H9 (cell line): ENCODE measurements at regions not wholly inside any gene's neighbourhood (a gene's known extent, or its start where the extent isn't known, plus 50 kb on each side); places are given as distances from the start of the nearest gene placed in this dataset.

Experiments
- DNase-seq: peaks from one replicate; pipeline ENCODE4 v3.0.0-alpha.2; 2017
- H2AFZ ChIP-seq: one replicate; pipeline ENCODE4 v1.6.1; 2013; ENCODE audit warnings: mild to moderate bottlenecking, low read length, control low read depth, moderate library complexity
- H2AK5ac ChIP-seq: 2 replicates; pipeline ENCODE4 v1.6.1; 2013; ENCODE audit warnings: low read length, control low read depth, mixed read lengths; ENCODE audit not compliant: insufficient read length
- H2BK120ac ChIP-seq: one replicate; pipeline ENCODE4 v1.6.1; 2013; ENCODE audit warnings: low read depth, mild to moderate bottlenecking, low read length, control low read depth, inconsistent platforms; ENCODE audit not compliant: poor library complexity, severe bottlenecking
- H2BK12ac ChIP-seq: 2 replicates; pipeline ENCODE4 v1.6.1; 2013; ENCODE audit warnings: low read length, control low read depth, mixed read lengths, low read depth; ENCODE audit not compliant: insufficient read length
- H2BK15ac ChIP-seq: 2 replicates; pipeline ENCODE4 v1.6.1; 2013; ENCODE audit warnings: low read depth, low read length, control low read depth
- H2BK20ac ChIP-seq: one replicate; pipeline ENCODE4 v1.6.1; 2013; ENCODE audit warnings: low read depth, mild to moderate bottlenecking, low read length, control low read depth, inconsistent platforms; ENCODE audit not compliant: poor library complexity, severe bottlenecking
- H2BK5ac ChIP-seq: 2 replicates; pipeline ENCODE4 v1.6.1; 2013; ENCODE audit warnings: low read length, control low read depth, mixed read lengths; ENCODE audit not compliant: insufficient read length
- H3K14ac ChIP-seq: 2 replicates; pipeline ENCODE4 v1.6.1; 2013; ENCODE audit warnings: low read length, control low read depth; ENCODE audit not compliant: insufficient read depth
- H3K18ac ChIP-seq: 2 replicates; pipeline ENCODE4 v1.6.1; 2013; ENCODE audit warnings: low read depth, mild to moderate bottlenecking, mixed read lengths, low read length, control low read depth; ENCODE audit not compliant: insufficient read length
- H3K23ac ChIP-seq: 2 replicates; pipeline ENCODE4 v1.6.1; 2013; ENCODE audit warnings: low read length, control low read depth, mixed read lengths, low read depth; ENCODE audit not compliant: insufficient read length
- H3K23me2 ChIP-seq: 2 replicates; pipeline ENCODE4 v1.6.1; 2013; ENCODE audit warnings: low read depth, mild to moderate bottlenecking, mixed read lengths, low read length, control low read depth; ENCODE audit not compliant: insufficient read length, poor library complexity, severe bottlenecking
- H3K27ac ChIP-seq: 2 replicates; pipeline ENCODE4 v1.5.1; 2013; ENCODE audit warnings: low read length, control low read depth, mixed read lengths, low read depth; ENCODE audit not compliant: insufficient read length
- H3K27me3 ChIP-seq: 2 replicates; pipeline ENCODE4 v1.6.1; 2013; ENCODE audit warnings: low read length, control low read depth, inconsistent platforms; ENCODE audit not compliant: insufficient read depth
- H3K4ac ChIP-seq: 2 replicates; pipeline ENCODE4 v1.6.1; 2013; ENCODE audit warnings: low read depth, mild to moderate bottlenecking, control low read depth, inconsistent platforms, low read length, moderate library complexity
- H3K4me1 ChIP-seq: 2 replicates; pipeline ENCODE4 v1.6.1; 2013; ENCODE audit warnings: low read length, control low read depth, inconsistent platforms; ENCODE audit not compliant: insufficient read depth
- H3K4me2 ChIP-seq: 2 replicates; pipeline ENCODE4 v1.6.1; 2013; ENCODE audit warnings: low read length, control low read depth, mixed read lengths; ENCODE audit not compliant: insufficient read length, insufficient read depth
- H3K56ac ChIP-seq: 2 replicates; pipeline ENCODE4 v1.6.1; 2013; ENCODE audit warnings: low read depth, mild to moderate bottlenecking, mixed read lengths, low read length, control low read depth; ENCODE audit not compliant: insufficient read length
- H3K79me1 ChIP-seq: 2 replicates; pipeline ENCODE4 v1.6.1; 2013; ENCODE audit warnings: low read depth, mild to moderate bottlenecking, moderate library complexity, low read length, control low read depth, inconsistent platforms; ENCODE audit not compliant: insufficient read depth, poor library complexity, severe bottlenecking
- H3K79me2 ChIP-seq: 2 replicates; pipeline ENCODE4 v1.6.1; 2013; ENCODE audit warnings: low read length, control low read depth, inconsistent platforms; ENCODE audit not compliant: insufficient read depth
- H3K9ac ChIP-seq: 2 replicates; pipeline ENCODE4 v1.6.1; 2013; ENCODE audit warnings: low read length, control low read depth, mixed read lengths; ENCODE audit not compliant: insufficient read length; ENCODE audit errors: extremely low read depth
- H3K9me3 ChIP-seq: one replicate; pipeline ENCODE4 v1.6.1; 2013; ENCODE audit warnings: low read depth, low read length, inconsistent platforms; ENCODE audit not compliant: control insufficient read depth
- H3T11ph ChIP-seq: one replicate; pipeline ENCODE4 v1.6.1; 2013; ENCODE audit warnings: mild to moderate bottlenecking, low read length, control low read depth, inconsistent platforms
- H4K20me1 ChIP-seq: one replicate; pipeline ENCODE4 v1.6.1; 2013; ENCODE audit not compliant: control insufficient read depth, insufficient read length, insufficient read depth
- H4K5ac ChIP-seq: 2 replicates; pipeline ENCODE4 v1.6.1; 2013; ENCODE audit warnings: low read depth, mild to moderate bottlenecking, mixed read lengths, low read length, control low read depth; ENCODE audit not compliant: insufficient read length
- H4K8ac ChIP-seq: replicated peaks from 2 replicates; pipeline ENCODE4 v1.6.1; 2013; ENCODE audit warnings: low read length, control low read depth, mixed read lengths, low read depth; ENCODE audit not compliant: insufficient read length
- H4K91ac ChIP-seq: 2 replicates; pipeline ENCODE4 v1.6.1; 2013; ENCODE audit warnings: low read depth, mild to moderate bottlenecking, moderate library complexity, mixed read lengths, low read length, control low read depth; ENCODE audit not compliant: insufficient read length
- H3K27ac Mint-ChIP-seq, 3 experiments: 2 replicates in 2 of 3; 3 replicates in 1 of 3; pipeline ENCODE4 v1.8.0; 2020 to 2021; ENCODE audit warnings: mixed read lengths in 3 of 3, mild to moderate bottlenecking in 1 of 3, moderate library complexity in 1 of 3
- H3K27me3 Mint-ChIP-seq: 2 replicates; pipeline ENCODE4 v1.8.0; 2021; ENCODE audit warnings: low read depth, mild to moderate bottlenecking, moderate library complexity, mixed read lengths
- H3K36me3 Mint-ChIP-seq, 3 experiments: 2 replicates in 2 of 3; 3 replicates in 1 of 3; pipeline ENCODE4 v1.8.0; 2020 to 2021; ENCODE audit warnings: low read depth in 3 of 3, mixed read lengths in 3 of 3; ENCODE audit not compliant: insufficient read depth in 1 of 3
- H3K4me1 Mint-ChIP-seq, 2 experiments: 2 replicates each; pipeline ENCODE4 v1.8.0; 2020; ENCODE audit warnings: mixed read lengths in 2 of 2
- H3K4me3 Mint-ChIP-seq, 2 experiments: 2 replicates in 1 of 2; 3 replicates in 1 of 2; pipeline ENCODE4 v1.8.0; 2020 to 2021; ENCODE audit warnings: mild to moderate bottlenecking in 2 of 2, mixed read lengths in 2 of 2, moderate library complexity in 1 of 2
- H3K9me3 Mint-ChIP-seq, 2 experiments: 2 replicates in 1 of 2; 3 replicates in 1 of 2; pipeline ENCODE4 v1.8.0; 2020; ENCODE audit warnings: mild to moderate bottlenecking in 2 of 2, mixed read lengths in 2 of 2, moderate library complexity in 1 of 2
- WGBS: extraction: QIAGEN DNeasy Blood & Tissue Kit; methylation state at CpG from one replicate; pipeline ENCODE4 v1.1.7; 2013; ENCODE audit warnings: missing lambda C conversion rate, low lambda C conversion rate, mixed read lengths; ENCODE audit not compliant: insufficient read length; ENCODE audit errors: extremely low coverage; 5-methylcytosine and 5-hydroxymethylcytosine counted together
- TF ChIP-seq, protein P1 (sequence below): fragments of 200-600 bp; sonication (generic); conservative IDR thresholded peaks from 3 replicates; pipeline ENCODE4 v1.8.0; 2021; ENCODE audit warnings: antibody characterized with exemption, mild to moderate bottlenecking

DNA sequence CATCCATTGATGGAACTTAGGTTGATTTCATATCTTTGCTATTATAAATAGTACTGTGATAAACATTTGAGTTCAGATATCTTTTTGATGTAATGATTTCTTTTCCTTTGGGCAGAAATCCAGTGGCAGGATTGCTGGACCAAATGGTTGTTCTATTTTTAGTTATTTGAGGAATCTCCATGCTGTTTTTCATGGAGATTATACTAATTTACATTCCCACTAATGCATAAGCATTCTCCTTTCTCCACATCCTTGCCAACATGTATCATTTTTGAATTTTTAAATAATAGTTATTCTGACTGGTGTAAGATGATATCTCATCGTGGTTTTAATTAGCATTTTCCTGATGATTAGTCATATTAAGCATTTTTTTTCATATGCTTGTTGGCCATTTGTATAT, 144.0 kb upstream of the SUCLG2 start:
- H3K27me3 Mint-ChIP-seq: no peaks in the 10 kb centered on the region
- H3K9me3 Mint-ChIP-seq: 0 out of 5 replicates have a peak, but pooled peaks cover 0 to 2% of the 10 kb centered on the region in 2 experiments
- no peak overlapping the region for H2AFZ ChIP-seq
- H3K14ac ChIP-seq: no peak overlapping the region
- no peaks in the 10 kb centered on the region; a peak in 1 of 7 replicates for H3K36me3 Mint-ChIP-seq
- no peak overlapping the region for H2BK120ac ChIP-seq
- H3K23me2 ChIP-seq: no peaks in the 10 kb centered on the region
- no peak overlapping the region for H3K4me3 Mint-ChIP-seq
- no peak overlapping the region for H2AK5ac ChIP-seq
- no peak overlapping the region for H2BK5ac ChIP-seq
- no peaks in the 10 kb centered on the region for H3K27me3 ChIP-seq
- no peaks in the 10 kb centered on the region for H3K79me1 ChIP-seq
- no peak overlapping the region for H3K23ac ChIP-seq
- no peak overlapping the region for H2BK20ac ChIP-seq
- H3K4me1 Mint-ChIP-seq: peaks cover 15 to 17% of the 10 kb centered on the region in 2 experiments
- H3K4ac ChIP-seq: no peak overlapping the region
- no peak overlapping the region for H2BK15ac ChIP-seq
- no peak overlapping the region for H3K9ac ChIP-seq
- TF ChIP-seq, protein P1, sequence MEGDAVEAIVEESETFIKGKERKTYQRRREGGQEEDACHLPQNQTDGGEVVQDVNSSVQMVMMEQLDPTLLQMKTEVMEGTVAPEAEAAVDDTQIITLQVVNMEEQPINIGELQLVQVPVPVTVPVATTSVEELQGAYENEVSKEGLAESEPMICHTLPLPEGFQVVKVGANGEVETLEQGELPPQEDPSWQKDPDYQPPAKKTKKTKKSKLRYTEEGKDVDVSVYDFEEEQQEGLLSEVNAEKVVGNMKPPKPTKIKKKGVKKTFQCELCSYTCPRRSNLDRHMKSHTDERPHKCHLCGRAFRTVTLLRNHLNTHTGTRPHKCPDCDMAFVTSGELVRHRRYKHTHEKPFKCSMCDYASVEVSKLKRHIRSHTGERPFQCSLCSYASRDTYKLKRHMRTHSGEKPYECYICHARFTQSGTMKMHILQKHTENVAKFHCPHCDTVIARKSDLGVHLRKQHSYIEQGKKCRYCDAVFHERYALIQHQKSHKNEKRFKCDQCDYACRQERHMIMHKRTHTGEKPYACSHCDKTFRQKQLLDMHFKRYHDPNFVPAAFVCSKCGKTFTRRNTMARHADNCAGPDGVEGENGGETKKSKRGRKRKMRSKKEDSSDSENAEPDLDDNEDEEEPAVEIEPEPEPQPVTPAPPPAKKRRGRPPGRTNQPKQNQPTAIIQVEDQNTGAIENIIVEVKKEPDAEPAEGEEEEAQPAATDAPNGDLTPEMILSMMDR: no peak
- H4K20me1 ChIP-seq: no peaks in the 10 kb centered on the region
- H3K56ac ChIP-seq: no peak overlapping the region
- no peak overlapping the region for H3K27ac ChIP-seq
- no peak overlapping the region for H4K8ac ChIP-seq
- no peaks in the 10 kb centered on the region for H3K79me2 ChIP-seq
- no peak overlapping the region for H2BK12ac ChIP-seq
- no peaks in the 10 kb centered on the region for H3K9me3 ChIP-seq
- H3K4me1 ChIP-seq: no peaks in the 10 kb centered on the region
- DNase-seq: no peak
- WGBS: no CpG with 5 or more reads among the region's 1 CpG
- H4K91ac ChIP-seq: no peak overlapping the region
- no peak overlapping the region for H3T11ph ChIP-seq
- H3K18ac ChIP-seq: no peak overlapping the region
- H4K5ac ChIP-seq: no peak overlapping the region
- H3K4me2 ChIP-seq: no peak overlapping the region
- H3K27ac Mint-ChIP-seq: no peak overlapping the region
